Activated naive CD8-positive, alpha-beta T cell treated with anti-CD3 and anti-CD28 coated beads, Interleukin-2, amount 50 U/mL, for 24 hours (primary cell): ENCODE measurements at regions not wholly inside any gene's neighbourhood (a gene's known extent, or its start where the extent isn't known, plus 50 kb on each side); places are given as distances from the start of the nearest gene placed in this dataset.
"Not testable (repeated sequence)": the region's sequence is repeated elsewhere in the genome, so short reads cannot be mapped to it uniquely, and the experiment has no call there.

ENCODE experiments used
- ATAC-seq: fragments of 150-1000 bp; cut with Tn5 transposase; one replicate; pipeline ENCODE4 v1.10.0; 2021
- DNase-seq: peaks from one replicate; pipeline ENCODE4 v3.0.0; 2021
- H3K27ac Mint-ChIP-seq: one replicate; pipeline ENCODE4 v1.8.0; 2021; ENCODE audit warnings: mild to moderate bottlenecking, mixed read lengths
- H3K27me3 Mint-ChIP-seq: one replicate; pipeline ENCODE4 v1.8.0; 2021; ENCODE audit warnings: mixed read lengths
- H3K36me3 Mint-ChIP-seq: one replicate; pipeline ENCODE4 v1.8.0; 2021; ENCODE audit warnings: low read depth, mixed read lengths
- H3K4me1 Mint-ChIP-seq: one replicate; pipeline ENCODE4 v1.8.0; 2021; ENCODE audit warnings: mixed read lengths
- H3K4me3 Mint-ChIP-seq: one replicate; pipeline ENCODE4 v1.8.0; 2021; ENCODE audit warnings: mild to moderate bottlenecking, moderate library complexity, mixed read lengths
- H3K9me3 Mint-ChIP-seq: one replicate; pipeline ENCODE4 v1.8.0; 2021; ENCODE audit warnings: mixed read lengths

GRCh38 chr10:42533866-42534265 is 104.5 kb downstream of the ZNF33B start:
- not testable (repeated sequence) for H3K4me1 Mint-ChIP-seq, DNase-seq, H3K27ac Mint-ChIP-seq, H3K4me3 Mint-ChIP-seq, H3K27me3 Mint-ChIP-seq, ATAC-seq
- Mint-ChIP-seq H3K36me3 (peaks cover 68% of the 10 kb centered on the region), H3K9me3 (peaks cover 68% of the 10 kb centered on the region)

- Mint-ChIP-seq H3K4me1 (no peaks in the 10 kb centered on the region), H3K36me3 (peaks cover 59% of the 10 kb centered on the region), H3K27me3 (no peaks in the 10 kb centered on the region), H3K4me3 (no peak overlapping the region), H3K9me3 (peaks cover 60% of the 10 kb centered on the region), H3K27ac (no peak overlapping the region)
- ATAC-seq (no peak), DNase-seq (no peak)
Observed at GRCh38 chr10:42532996-42533395, 105.4 kb downstream of the ZNF33B start.

GRCh38 chr10:42523098-42523497 is 115.3 kb downstream of the ZNF33B start:
- H3K27ac Mint-ChIP-seq: no peak overlapping the region
- peaks cover 71% of the 10 kb centered on the region for H3K36me3 Mint-ChIP-seq
- ATAC-seq (no peak), DNase-seq (no peak)
- H3K4me1 Mint-ChIP-seq: no peaks in the 10 kb centered on the region
- peaks cover 54% of the 10 kb centered on the region for H3K9me3 Mint-ChIP-seq
- H3K27me3 Mint-ChIP-seq: no peaks in the 10 kb centered on the region
- H3K4me3 Mint-ChIP-seq: no peak overlapping the region

GRCh38 chr10:42519761-42520460 is 118.5 kb downstream of the ZNF33B start:
- Mint-ChIP-seq H3K9me3 (peaks cover 77% of the 10 kb centered on the region), H3K36me3 (peaks cover 77% of the 10 kb centered on the region), H3K27ac (no peak overlapping the region), H3K4me3 (no peak overlapping the region), H3K27me3 (no peaks in the 10 kb centered on the region), H3K4me1 (no peaks in the 10 kb centered on the region)
- no peak for DNase-seq
- no peak for ATAC-seq

GRCh38 chr10:42519079-42519478 is 119.3 kb downstream of the ZNF33B start:
- Mint-ChIP-seq H3K4me1 (no peaks in the 10 kb centered on the region), H3K4me3 (no peak overlapping the region), H3K9me3 (peaks cover 78% of the 10 kb centered on the region), H3K27ac (no peak overlapping the region), H3K36me3 (peaks cover 73% of the 10 kb centered on the region), H3K27me3 (no peaks in the 10 kb centered on the region)
- no peak for DNase-seq
- ATAC-seq: no peak

GRCh38 chr10:42513921-42514320 is 124.4 kb downstream of the ZNF33B start:
- Mint-ChIP-seq H3K27ac (no peak overlapping the region), H3K4me3 (no peak overlapping the region), H3K4me1 (no peaks in the 10 kb centered on the region), H3K27me3 (no peaks in the 10 kb centered on the region), H3K9me3 (peaks cover 62% of the 10 kb centered on the region), H3K36me3 (peaks cover 38% of the 10 kb centered on the region)
- ATAC-seq (no peak), DNase-seq (no peak)

GRCh38 chr10:42491801-42492200 is 146.6 kb downstream of the ZNF33B start:
- Mint-ChIP-seq H3K27me3 (no peaks in the 10 kb centered on the region), H3K4me3 (no peak overlapping the region), H3K36me3 (no peaks in the 10 kb centered on the region), H3K27ac (no peak overlapping the region), H3K9me3 (peaks cover 12% of the 10 kb centered on the region), H3K4me1 (peaks cover 1% of the 10 kb centered on the region)
- DNase-seq: no peak
- ATAC-seq: no peak

- peaks cover 1% of the 10 kb centered on the region for H3K4me1 Mint-ChIP-seq
- peaks cover 12% of the 10 kb centered on the region for H3K9me3 Mint-ChIP-seq
- no peak for DNase-seq
- no peaks in the 10 kb centered on the region for H3K27me3 Mint-ChIP-seq
- H3K36me3 Mint-ChIP-seq: no peaks in the 10 kb centered on the region
- H3K27ac Mint-ChIP-seq: no peak overlapping the region
- no peak for ATAC-seq
- no peak overlapping the region for H3K4me3 Mint-ChIP-seq
Observed at GRCh38 chr10:42491001-42491592, 147.3 kb downstream of the ZNF33B start.

- no peak for DNase-seq
- Mint-ChIP-seq H3K9me3 (peaks cover 10% of the 10 kb centered on the region), H3K4me3 (no peak overlapping the region), H3K4me1 (peaks cover 1% of the 10 kb centered on the region), H3K27ac (no peak overlapping the region), H3K27me3 (no peaks in the 10 kb centered on the region), H3K36me3 (no peaks in the 10 kb centered on the region)
- no peak for ATAC-seq
Observed at GRCh38 chr10:42490368-42490767, 148.0 kb downstream of the ZNF33B start.

- Mint-ChIP-seq H3K27me3 (no peaks in the 10 kb centered on the region), H3K4me3 (no peak overlapping the region), H3K27ac (no peak overlapping the region), H3K4me1 (peaks cover 1% of the 10 kb centered on the region), H3K36me3 (no peaks in the 10 kb centered on the region), H3K9me3 (peaks cover 8% of the 10 kb centered on the region)
- no peak for DNase-seq
- ATAC-seq: no peak
Observed at GRCh38 chr10:42488416-42488815, 150.0 kb downstream of the ZNF33B start.

- ATAC-seq (no peak), DNase-seq (no peak)
- Mint-ChIP-seq H3K9me3 (no peaks in the 10 kb centered on the region), H3K4me1 (no peaks in the 10 kb centered on the region), H3K36me3 (no peaks in the 10 kb centered on the region), H3K27ac (no peak overlapping the region), H3K4me3 (no peak overlapping the region), H3K27me3 (peaks cover 7% of the 10 kb centered on the region)
Observed at GRCh38 chr10:42482411-42482810, 156.0 kb downstream of the ZNF33B start.

GRCh38 chr10:42479057-42479456 is 159.3 kb downstream of the ZNF33B start:
- no peaks in the 10 kb centered on the region for H3K9me3 Mint-ChIP-seq
- H3K4me1 Mint-ChIP-seq: peaks cover 4% of the 10 kb centered on the region
- H3K36me3 Mint-ChIP-seq: no peaks in the 10 kb centered on the region
- no peak overlapping the region for H3K4me3 Mint-ChIP-seq
- ATAC-seq: no peak
- H3K27me3 Mint-ChIP-seq: peaks cover 35% of the 10 kb centered on the region
- H3K27ac Mint-ChIP-seq: no peak overlapping the region
- no peak for DNase-seq

- peaks cover 4% of the 10 kb centered on the region for H3K4me1 Mint-ChIP-seq
- no peaks in the 10 kb centered on the region for H3K9me3 Mint-ChIP-seq
- ATAC-seq: no peak
- H3K27ac Mint-ChIP-seq: no peak overlapping the region
- H3K4me3 Mint-ChIP-seq: no peak overlapping the region
- DNase-seq: no peak
- H3K27me3 Mint-ChIP-seq: peaks cover 36% of the 10 kb centered on the region
- no peaks in the 10 kb centered on the region for H3K36me3 Mint-ChIP-seq
Observed at GRCh38 chr10:42477170-42477569, 161.2 kb downstream of the ZNF33B start.

GRCh38 chr10:42476101-42476500 is 162.3 kb downstream of the ZNF33B start:
- peaks cover 4% of the 10 kb centered on the region for H3K4me1 Mint-ChIP-seq
- peaks cover 36% of the 10 kb centered on the region for H3K27me3 Mint-ChIP-seq
- DNase-seq: no peak
- ATAC-seq: no peak
- H3K9me3 Mint-ChIP-seq: no peaks in the 10 kb centered on the region
- H3K36me3 Mint-ChIP-seq: no peaks in the 10 kb centered on the region
- H3K27ac Mint-ChIP-seq: no peak overlapping the region
- H3K4me3 Mint-ChIP-seq: no peak overlapping the region

GRCh38 chr10:42475168-42476098 is 162.9 kb downstream of the ZNF33B start:
- Mint-ChIP-seq H3K4me1 (peaks cover 4% of the 10 kb centered on the region), H3K9me3 (no peaks in the 10 kb centered on the region), H3K27ac (no peak overlapping the region), H3K27me3 (peaks cover 36% of the 10 kb centered on the region), H3K36me3 (no peaks in the 10 kb centered on the region), H3K4me3 (no peak overlapping the region)
- ATAC-seq: no peak
- peak; percentile 2 for DNase-seq
